Prostate gland (tissue), 2 donors: ENCODE measurements at regions not wholly inside any gene's neighbourhood (a gene's known extent, or its start where the extent isn't known, plus 50 kb on each side); places are given as distances from the start of the nearest gene placed in this dataset.

Experiments used
- DNase-seq: peaks from one replicate; pipeline ENCODE4 v3.0.0-alpha.2; 2019; ENCODE audit warnings: low spot score
- H3K27ac ChIP-seq, 2 donors: fragments of 200-600 bp; sonication (generic); 2 replicates each; pipeline ENCODE4 v1.5.1; 2017 to 2019
- H3K27me3 ChIP-seq: fragments of 200-600 bp; sonication (generic); replicated peaks from 2 replicates; pipeline ENCODE4 v1.5.1; 2019; ENCODE audit not compliant: insufficient read depth
- H3K36me3 ChIP-seq, 2 donors: fragments of 200-600 bp; sonication (generic); 1 replicate in 1 of 2; 2 replicates in 1 of 2; pipeline versions ENCODE4 v1.5.1 to v1.8.1; 2017 to 2019
- H3K4me1 ChIP-seq: fragments of 200-600 bp; sonication (generic); replicated peaks from 2 replicates; pipeline ENCODE4 v1.5.1; 2019
- H3K4me3 ChIP-seq, 2 donors: fragments of 200-600 bp; sonication (generic); 2 replicates each; pipeline ENCODE4 v1.5.1; 2017 to 2019
- H3K9me3 ChIP-seq: fragments of 200-600 bp; sonication (generic); 2 replicates; pipeline ENCODE4 v1.5.1; 2017
- POLR2A ChIP-seq: fragments of 450-650 bp; IDR thresholded peaks from one replicate; pipeline ENCODE4 v1.6.1; 2016; ENCODE audit warnings: antibody characterized with exemption, mild to moderate bottlenecking
- POLR2AphosphoS5 ChIP-seq: sonication (generic); formaldehyde crosslinking; IDR thresholded peaks from one replicate; pipeline ENCODE4 v1.6.1; 2017; ENCODE audit warnings: antibody characterized with exemption
- WGBS: methylation state at CpG from one replicate; pipeline ENCODE4 v1.1.5; 2018; 5-methylcytosine and 5-hydroxymethylcytosine counted together
- intact Hi-C: fragments of 100-400 bp; cut with DNase I; formaldehyde crosslinking; loops from one replicate; pipeline ENCODE4 v1.14.2; 2022
- TF ChIP-seq, protein P1 (sequence below), 4 experiments: fragments of 200-600 bp in 2 of 4; fragments of 450-650 bp in 2 of 4; sonication (generic) in 2 of 4; IDR thresholded peaks; 1 replicate in 3 of 4; 2 replicates in 1 of 4; pipeline ENCODE4 v1.5.1; 2016 to 2019; ENCODE audit warnings: antibody characterized with exemption in 4 of 4, mild to moderate bottlenecking in 2 of 4, moderate library complexity in 2 of 4

DNA sequence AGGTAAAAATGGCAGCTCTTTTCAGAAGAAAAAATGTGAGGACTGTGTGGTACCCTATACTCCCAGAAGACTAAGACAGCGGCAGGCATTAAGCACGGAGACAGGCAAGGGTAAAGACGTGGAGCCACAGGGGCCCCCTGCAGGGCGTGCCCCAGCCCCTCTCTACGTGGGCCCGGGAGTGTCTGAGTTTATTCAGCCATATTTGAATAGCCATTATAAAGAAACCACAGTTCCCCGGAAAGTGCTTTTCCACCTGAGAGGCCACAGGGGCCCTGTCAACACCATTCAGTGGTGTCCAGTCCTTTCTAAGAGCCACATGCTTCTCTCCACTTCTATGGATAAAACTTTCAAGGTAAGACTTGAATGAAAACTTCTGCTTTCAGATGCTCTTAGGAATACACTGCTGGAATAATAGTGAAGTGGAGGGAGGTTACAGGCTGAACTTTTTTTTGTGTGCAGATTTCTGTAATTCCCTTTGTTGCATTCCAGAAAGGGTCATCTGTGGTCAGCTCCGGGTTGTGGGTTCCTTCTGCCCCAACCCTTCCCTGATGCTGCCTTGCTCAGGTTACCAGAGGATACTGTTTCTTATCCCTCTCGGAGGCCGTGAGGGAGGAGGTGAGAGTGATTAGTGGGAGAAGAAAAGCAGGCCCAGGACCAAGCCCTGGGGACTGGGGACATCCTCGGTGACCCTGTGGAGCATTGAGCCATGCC, 58.4 kb downstream of the SLC25A47 start:
- H3K27ac ChIP-seq = no peak overlapping the region
- intact Hi-C loops = no loop called here

GRCh38 chr14:100382106-100382455, 58.9 kb downstream of the SLC25A47 start:
- DNase-seq = no peak
- Histone ChIP-seq H3K36me3 (no peaks in the 10 kb centered on the region), H3K27ac (no peak overlapping the region), H3K4me3 (no peak overlapping the region), H3K27me3 (no peaks in the 10 kb centered on the region), H3K4me1 (peaks cover 3% of the 10 kb centered on the region), H3K9me3 (no peaks in the 10 kb centered on the region)
- no peak for TF ChIP-seq POLR2AphosphoS5
- TF ChIP-seq POLR2A = no peak
- TF ChIP-seq, protein P1, sequence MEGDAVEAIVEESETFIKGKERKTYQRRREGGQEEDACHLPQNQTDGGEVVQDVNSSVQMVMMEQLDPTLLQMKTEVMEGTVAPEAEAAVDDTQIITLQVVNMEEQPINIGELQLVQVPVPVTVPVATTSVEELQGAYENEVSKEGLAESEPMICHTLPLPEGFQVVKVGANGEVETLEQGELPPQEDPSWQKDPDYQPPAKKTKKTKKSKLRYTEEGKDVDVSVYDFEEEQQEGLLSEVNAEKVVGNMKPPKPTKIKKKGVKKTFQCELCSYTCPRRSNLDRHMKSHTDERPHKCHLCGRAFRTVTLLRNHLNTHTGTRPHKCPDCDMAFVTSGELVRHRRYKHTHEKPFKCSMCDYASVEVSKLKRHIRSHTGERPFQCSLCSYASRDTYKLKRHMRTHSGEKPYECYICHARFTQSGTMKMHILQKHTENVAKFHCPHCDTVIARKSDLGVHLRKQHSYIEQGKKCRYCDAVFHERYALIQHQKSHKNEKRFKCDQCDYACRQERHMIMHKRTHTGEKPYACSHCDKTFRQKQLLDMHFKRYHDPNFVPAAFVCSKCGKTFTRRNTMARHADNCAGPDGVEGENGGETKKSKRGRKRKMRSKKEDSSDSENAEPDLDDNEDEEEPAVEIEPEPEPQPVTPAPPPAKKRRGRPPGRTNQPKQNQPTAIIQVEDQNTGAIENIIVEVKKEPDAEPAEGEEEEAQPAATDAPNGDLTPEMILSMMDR (IDR thresholded peaks at IDR 0.05) = no peak
- intact Hi-C loops = no loop called here
- 84% methylated on average over 7 of the region's 7 CpGs for WGBS

More for the DNA sequence above, 58.4 kb downstream of the SLC25A47 start:
- Histone ChIP-seq H3K4me3 (no peak overlapping the region), H3K36me3 (no peaks in the 10 kb centered on the region), H3K27me3 (no peaks in the 10 kb centered on the region), H3K4me1 (peaks cover 3% of the 10 kb centered on the region), H3K9me3 (no peaks in the 10 kb centered on the region)
- TF ChIP-seq, protein P1 (IDR thresholded peaks at IDR 0.05) = no peak
- TF ChIP-seq POLR2AphosphoS5 (no peak), POLR2A (no peak)
- WGBS = 66% methylated on average over 11 of the region's 11 CpGs
- DNase-seq = no peak

DNA sequence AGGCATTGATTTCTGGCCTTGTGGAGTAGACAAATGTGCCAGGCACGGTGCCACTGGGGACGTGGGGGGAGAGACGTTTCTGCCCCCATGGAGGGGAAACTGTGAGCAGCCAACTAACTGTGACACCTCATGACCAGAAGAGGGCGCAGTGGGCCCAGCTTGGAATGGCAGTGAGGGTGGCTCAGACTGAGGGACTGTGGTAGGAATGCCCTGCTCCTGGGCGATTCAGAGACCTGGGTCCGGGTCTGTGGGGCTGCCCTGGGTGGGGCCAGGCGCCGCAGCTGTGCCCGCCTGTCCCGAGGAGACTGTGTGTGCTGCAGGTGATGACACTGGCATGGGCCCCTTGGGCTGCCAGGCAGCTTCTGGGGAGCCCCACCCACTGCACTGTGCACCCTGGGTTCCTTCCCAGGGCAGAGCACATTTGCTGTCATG, 60.6 kb downstream of the SLC25A47 start:
- Histone ChIP-seq H3K36me3 (no peaks in the 10 kb centered on the region), H3K4me1 (peaks cover 3% of the 10 kb centered on the region), H3K27ac (no peak overlapping the region), H3K27me3 (no peaks in the 10 kb centered on the region), H3K4me3 (no peak overlapping the region), H3K9me3 (no peaks in the 10 kb centered on the region)
- TF ChIP-seq POLR2A = no peak
- TF ChIP-seq POLR2AphosphoS5 = peak; percentile 18
- TF ChIP-seq, protein P1 (IDR thresholded peaks at IDR 0.05) = peak; percentile 66 to 83 (median 76)
- intact Hi-C loops = loop anchor here (2.0 kb wide), 1 partner anchor 1245 kb away; no protein-coding TSS in a partner anchor
- peak; percentile 63 for DNase-seq
- 23% methylated on average over 10 of the region's 10 CpGs for WGBS

GRCh38 chr14:100384277-100384676, 61.1 kb downstream of the SLC25A47 start:
- Histone ChIP-seq H3K4me1 (peaks cover 5% of the 10 kb centered on the region), H3K4me3 (no peak overlapping the region), H3K27ac (no peak overlapping the region), H3K36me3 (no peaks in the 10 kb centered on the region), H3K9me3 (no peaks in the 10 kb centered on the region), H3K27me3 (no peaks in the 10 kb centered on the region)
- 65% methylated on average over 5 of the region's 5 CpGs for WGBS
- no peak for TF ChIP-seq POLR2AphosphoS5
- TF ChIP-seq, protein P1 (IDR thresholded peaks at IDR 0.05) = no peak
- TF ChIP-seq POLR2A = no peak
- no peak for DNase-seq
- intact Hi-C loops = loop anchor here (2.0 kb wide), 1 partner anchor 1245 kb away; no protein-coding TSS in a partner anchor
